Stomach (tissue), 8 donors: ENCODE measurements at regions not wholly inside any gene's neighbourhood (a gene's known extent, or its start where the extent isn't known, plus 50 kb on each side); places are given as distances from the start of the nearest gene placed in this dataset.

Experiments
- DNase-seq, 2 donors: peaks; one replicate each; pipeline versions ENCODE4 v3.0.0 to v3.0.0-alpha.2; 2013 to 2019
- H3K27ac ChIP-seq, 5 donors: fragments of 200-600 bp in 4 of 5; sonication (generic) in 4 of 5; one replicate each; pipeline ENCODE4 v1.5.1; 2013 to 2019; ENCODE audit warnings: mild to moderate bottlenecking in 1 of 5, moderate library complexity in 1 of 5
- H3K27me3 ChIP-seq, 3 donors: fragments of 200-600 bp; sonication (generic); one replicate each; pipeline ENCODE4 v1.5.1; 2017 to 2019; ENCODE audit warnings: mixed run types in 1 of 3
- H3K36me3 ChIP-seq, 4 donors: fragments of 200-600 bp; sonication (generic); 1 replicate in 3 of 4; 2 replicates in 1 of 4; pipeline ENCODE4 v1.5.1; 2016 to 2019
- H3K4me1 ChIP-seq, 4 donors: fragments of 200-600 bp; sonication (generic); one replicate each; pipeline ENCODE4 v1.5.1; 2016 to 2019
- H3K4me3 ChIP-seq, 4 donors: fragments of 200-600 bp; sonication (generic) in 3 of 4; one replicate each; pipeline ENCODE4 v1.5.1; 2016 to 2019; ENCODE audit warnings: mild to moderate bottlenecking in 1 of 4
- H3K9me3 ChIP-seq, 4 donors: fragments of 200-600 bp; sonication (generic); one replicate each; pipeline ENCODE4 v1.5.1; 2016 to 2019
- EP300 ChIP-seq: sonication (generic); formaldehyde crosslinking; IDR thresholded peaks from one replicate; pipeline ENCODE4 v1.6.1; 2017; ENCODE audit warnings: antibody characterized with exemption
- POLR2A ChIP-seq, 4 donors: fragments of 450-650 bp; IDR thresholded peaks; one replicate each; pipeline ENCODE4 v1.6.1; 2016; ENCODE audit warnings: antibody characterized with exemption in 4 of 4, control low read depth in 2 of 4, mild to moderate bottlenecking in 1 of 4, moderate library complexity in 1 of 4
- POLR2AphosphoS5 ChIP-seq, 3 donors: sonication (generic); formaldehyde crosslinking; IDR thresholded peaks; one replicate each; pipeline ENCODE4 v1.6.1; 2016; ENCODE audit warnings: antibody characterized with exemption in 3 of 3
- WGBS, 5 donors: extraction: QIAGEN DNeasy Blood & Tissue Kit in 3 of 5; methylation state at CpG; one replicate each; pipeline versions ENCODE4 v1.1.5 to v1.1.7; 2013 to 2018; 5-methylcytosine and 5-hydroxymethylcytosine counted together
- intact Hi-C: fragments of 100-400 bp; cut with DNase I; formaldehyde crosslinking; loops from one replicate; pipeline ENCODE4 v1.15.1; 2023; ENCODE audit warnings: low total_unique reads
- TF ChIP-seq, protein P1 (sequence below), 7 experiments: fragments of 450-650 bp in 4 of 7; fragments of 200-600 bp in 3 of 7; sonication (generic) in 3 of 7; IDR thresholded peaks; one replicate each; pipeline ENCODE4 v1.5.1; 2016 to 2019; ENCODE audit warnings: antibody characterized with exemption in 7 of 7, control low read depth in 2 of 7, mild to moderate bottlenecking in 1 of 7
- donor health status: healthy with polysubstance abuse.
- donor health status: Bipolar disorder and iron deficiency.
- donor health status: healthy.

DNA sequence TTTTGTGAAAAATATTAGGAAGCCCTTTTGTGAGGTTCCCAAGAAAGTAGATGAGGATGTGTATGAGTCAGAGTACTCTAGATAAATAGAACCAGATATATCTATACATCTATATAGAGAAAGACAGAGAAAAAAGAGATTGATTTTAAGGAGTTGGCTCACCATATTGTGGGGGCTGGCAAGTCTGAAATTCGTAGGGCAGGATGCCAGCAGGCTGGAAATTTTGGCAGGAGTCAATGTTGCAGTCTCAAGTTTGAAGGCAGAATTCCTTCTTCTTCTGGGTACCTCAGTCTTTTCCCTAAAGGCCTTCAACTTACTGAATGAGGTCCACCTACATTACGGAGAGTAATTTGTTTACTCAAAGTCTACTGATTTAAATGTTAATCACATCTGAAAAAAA lies 65.3 kb upstream of the SAMD3 start:
- intact Hi-C loops: no loop called here
- H3K36me3 ChIP-seq: no peaks in the 10 kb centered on the region
- TF ChIP-seq EP300: no peak
- no peak for TF ChIP-seq POLR2AphosphoS5 (IDR thresholded peaks at IDR 0.05)
- no peak for TF ChIP-seq POLR2A (IDR thresholded peaks at IDR 0.05)
- TF ChIP-seq, protein P1, sequence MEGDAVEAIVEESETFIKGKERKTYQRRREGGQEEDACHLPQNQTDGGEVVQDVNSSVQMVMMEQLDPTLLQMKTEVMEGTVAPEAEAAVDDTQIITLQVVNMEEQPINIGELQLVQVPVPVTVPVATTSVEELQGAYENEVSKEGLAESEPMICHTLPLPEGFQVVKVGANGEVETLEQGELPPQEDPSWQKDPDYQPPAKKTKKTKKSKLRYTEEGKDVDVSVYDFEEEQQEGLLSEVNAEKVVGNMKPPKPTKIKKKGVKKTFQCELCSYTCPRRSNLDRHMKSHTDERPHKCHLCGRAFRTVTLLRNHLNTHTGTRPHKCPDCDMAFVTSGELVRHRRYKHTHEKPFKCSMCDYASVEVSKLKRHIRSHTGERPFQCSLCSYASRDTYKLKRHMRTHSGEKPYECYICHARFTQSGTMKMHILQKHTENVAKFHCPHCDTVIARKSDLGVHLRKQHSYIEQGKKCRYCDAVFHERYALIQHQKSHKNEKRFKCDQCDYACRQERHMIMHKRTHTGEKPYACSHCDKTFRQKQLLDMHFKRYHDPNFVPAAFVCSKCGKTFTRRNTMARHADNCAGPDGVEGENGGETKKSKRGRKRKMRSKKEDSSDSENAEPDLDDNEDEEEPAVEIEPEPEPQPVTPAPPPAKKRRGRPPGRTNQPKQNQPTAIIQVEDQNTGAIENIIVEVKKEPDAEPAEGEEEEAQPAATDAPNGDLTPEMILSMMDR (IDR thresholded peaks at IDR 0.05): no peak
- no peak for DNase-seq
- H3K9me3 ChIP-seq: no peaks in the 10 kb centered on the region
- no peak overlapping the region for H3K27ac ChIP-seq
- 11 to 37% (median 34%) methylated on average over 2 of the region's 2 CpGs for WGBS, 5 donors
- H3K4me1 ChIP-seq: no peaks in the 10 kb centered on the region
- no peak overlapping the region for H3K4me3 ChIP-seq
- H3K27me3 ChIP-seq: no peaks in the 10 kb centered on the region

- Histone ChIP-seq H3K4me1 (no peaks in the 10 kb centered on the region), H3K27me3 (no peaks in the 10 kb centered on the region), H3K9me3 (peaks cover 0 to under 1% (median under 1%) of the 10 kb centered on the region in 4 donors), H3K36me3 (no peaks in the 10 kb centered on the region), H3K27ac (no peak overlapping the region), H3K4me3 (no peak overlapping the region)
- TF ChIP-seq, protein P1 (IDR thresholded peaks at IDR 0.05): no peak
- TF ChIP-seq POLR2AphosphoS5 (IDR thresholded peaks at IDR 0.05) (no peak), EP300 (no peak), POLR2A (IDR thresholded peaks at IDR 0.05) (no peak)
- 84 to 91% (median 88%) methylated on average over 2 of the region's 2 CpGs for WGBS, 5 donors
- DNase-seq: peak in 1 of 2 donors; percentile 51
- intact Hi-C loops: no loop called here
Observed at GRCh38 chr6:130282234-130282995, 59.7 kb upstream of the SAMD3 start.

GRCh38 chr6:130276507-130276906 lies 53.8 kb upstream of the SAMD3 start:
- Histone ChIP-seq H3K27ac (no peak overlapping the region), H3K27me3 (no peaks in the 10 kb centered on the region), H3K36me3 (no peaks in the 10 kb centered on the region), H3K9me3 (peaks cover 2 to 50% (median 27%) of the 10 kb centered on the region in 4 donors), H3K4me3 (no peak overlapping the region), H3K4me1 (no peaks in the 10 kb centered on the region)
- no peak for DNase-seq
- TF ChIP-seq, protein P1 (IDR thresholded peaks at IDR 0.05): no peak
- TF ChIP-seq EP300 (no peak), POLR2A (IDR thresholded peaks at IDR 0.05) (no peak), POLR2AphosphoS5 (IDR thresholded peaks at IDR 0.05) (no peak)
- 76 to 86% (median 84%) methylated on average over 1 of the region's 1 CpG for WGBS, 5 donors
- intact Hi-C loops: no loop called here

- intact Hi-C loops: no loop called here
- no peak for DNase-seq
- 84 to 97% (median 94%) methylated on average over 1 of the region's 1 CpG for WGBS, 5 donors
Observed at GRCh38 chr6:130274007-130274406, 51.3 kb upstream of the SAMD3 start.

More at GRCh38 chr6:130274007-130274406, 51.3 kb upstream of the SAMD3 start:
- TF ChIP-seq POLR2A (IDR thresholded peaks at IDR 0.05) (no peak), EP300 (no peak), POLR2AphosphoS5 (IDR thresholded peaks at IDR 0.05) (no peak)
- TF ChIP-seq, protein P1 (IDR thresholded peaks at IDR 0.05): no peak
- H3K27me3 ChIP-seq: no peaks in the 10 kb centered on the region
- no peaks in the 10 kb centered on the region for H3K36me3 ChIP-seq
- H3K27ac ChIP-seq: no peak overlapping the region
- H3K9me3 ChIP-seq: peaks cover 2 to 50% (median 27%) of the 10 kb centered on the region in 4 donors
- H3K4me1 ChIP-seq: no peaks in the 10 kb centered on the region
- no peak overlapping the region for H3K4me3 ChIP-seq
